GM12865 (cell line): ENCODE measurements at regions not wholly inside any gene's neighbourhood (a gene's known extent, or its start where the extent isn't known, plus 50 kb on each side); places are given as distances from the start of the nearest gene placed in this dataset.

Source experiments
- DNase-seq: peaks from one replicate; pipeline ENCODE4 v3.0.0; 2010; ENCODE audit warnings: low read depth
- H3K4me3 ChIP-seq: 2 replicates; pipeline ENCODE4 v1.5.1; 2011; ENCODE audit warnings: mild to moderate bottlenecking, low read depth, low read length, control low read depth
- CTCF ChIP-seq: IDR thresholded peaks from 2 replicates; pipeline ENCODE4 v1.5.1; 2011; ENCODE audit warnings: low read length, control low read depth, low read depth, inconsistent platforms; ENCODE audit not compliant: insufficient read depth; ENCODE audit errors: missing control alignments

- TF ChIP-seq CTCF: no peak
- DNase-seq: no peak
- H3K4me3 ChIP-seq: no peak overlapping the region
Measured at GRCh38 chr6:128569732-128570679, 49.6 kb upstream of the PTPRK start.
